ENCODE measurements at regions not wholly inside any gene's neighbourhood (a gene's known extent, or its start where the extent isn't known, plus 50 kb on each side); places are given as distances from the start of the nearest gene placed in this dataset.

GRCh38 chr3:159838938-159839337 lies 149.7 kb upstream of the IL12A start:
- TF ChIP-seq CTCF (conservative IDR thresholded peaks at IDR 0.05; ENCODE audit: low read length) (no peak), EZH2phosphoT487 (IDR thresholded peaks at IDR 0.05; ENCODE audit: borderline replicate concordance, low read depth, low read length) (no peak)

Data from OCI-LY7 (cell line).